DND-41 (cell line): ENCODE measurements at regions not wholly inside any gene's neighbourhood (a gene's known extent, or its start where the extent isn't known, plus 50 kb on each side); places are given as distances from the start of the nearest gene placed in this dataset.

Experiments used
- ATAC-seq: fragments of 200-7000 bp; cut with Tn5 transposase; 3 replicates; pipeline ENCODE4 v1.9.1; 2021; ENCODE audit warnings: low read depth; ENCODE audit not compliant: insufficient read depth
- DNase-seq: peaks from one replicate; pipeline ENCODE4 v3.0.0-alpha.2; 2020
- H2AFZ ChIP-seq: 2 replicates; pipeline ENCODE4 v1.6.0; 2012; ENCODE audit warnings: low read depth, low read length
- H3K27ac ChIP-seq: 2 replicates; pipeline ENCODE4 v1.5.1; 2012; ENCODE audit warnings: low read length, inconsistent platforms
- H3K27me3 ChIP-seq: fragments of 200-600 bp; sonication (generic); 2 replicates; pipeline ENCODE4 v1.6.0; 2012; ENCODE audit warnings: low read length, mild to moderate bottlenecking, inconsistent platforms; ENCODE audit not compliant: insufficient read depth, poor library complexity
- H3K36me3 ChIP-seq: 2 replicates; pipeline ENCODE4 v1.5.1; 2012; ENCODE audit warnings: low read length, inconsistent platforms; ENCODE audit not compliant: insufficient read depth
- H3K4me1 ChIP-seq: 2 replicates; pipeline ENCODE4 v1.5.1; 2012; ENCODE audit warnings: mild to moderate bottlenecking, low read length; ENCODE audit not compliant: insufficient read depth
- H3K4me2 ChIP-seq: 2 replicates; pipeline ENCODE4 v1.6.0; 2012; ENCODE audit warnings: mild to moderate bottlenecking, moderate library complexity, low read length, inconsistent platforms; ENCODE audit not compliant: insufficient read depth
- H3K4me3 ChIP-seq, 2 experiments: fragments of 200-600 bp in 1 of 2; shearing (Covaris generic) in 1 of 2; 2 replicates each; pipeline ENCODE4 v1.5.1; 2012 to 2016; ENCODE audit warnings: inconsistent platforms in 2 of 2, low read length in 2 of 2, mild to moderate bottlenecking in 2 of 2, low read depth in 1 of 2, moderate library complexity in 1 of 2
- H3K79me2 ChIP-seq: 2 replicates; pipeline ENCODE4 v1.6.0; 2012; ENCODE audit warnings: low read length, inconsistent platforms; ENCODE audit not compliant: insufficient read depth
- H3K9ac ChIP-seq: 2 replicates; pipeline ENCODE4 v1.6.0; 2012; ENCODE audit warnings: low read depth, mild to moderate bottlenecking, inconsistent platforms, low read length, moderate library complexity
- H3K9me3 ChIP-seq: 2 replicates; pipeline ENCODE4 v1.5.1; 2012; ENCODE audit warnings: low read length, moderate library complexity, mild to moderate bottlenecking, inconsistent platforms; ENCODE audit not compliant: insufficient read depth, severe bottlenecking
- H4K20me1 ChIP-seq: 2 replicates; pipeline ENCODE4 v1.6.0; 2012; ENCODE audit warnings: low read length; ENCODE audit not compliant: insufficient read depth
- EZH2 ChIP-seq: IDR thresholded peaks from 3 replicates; pipeline ENCODE4 v1.6.1; 2012; ENCODE audit warnings: borderline replicate concordance, low read depth, mild to moderate bottlenecking, moderate library complexity, low read length, inconsistent platforms; ENCODE audit not compliant: severe bottlenecking
- TF ChIP-seq, protein P1 (sequence below): IDR thresholded peaks from 2 replicates; pipeline ENCODE4 v1.5.1; 2012; ENCODE audit warnings: borderline replicate concordance, low read length, moderate library complexity, mild to moderate bottlenecking; ENCODE audit not compliant: poor library complexity, severe bottlenecking; ENCODE audit errors: extremely low read depth

DNA sequence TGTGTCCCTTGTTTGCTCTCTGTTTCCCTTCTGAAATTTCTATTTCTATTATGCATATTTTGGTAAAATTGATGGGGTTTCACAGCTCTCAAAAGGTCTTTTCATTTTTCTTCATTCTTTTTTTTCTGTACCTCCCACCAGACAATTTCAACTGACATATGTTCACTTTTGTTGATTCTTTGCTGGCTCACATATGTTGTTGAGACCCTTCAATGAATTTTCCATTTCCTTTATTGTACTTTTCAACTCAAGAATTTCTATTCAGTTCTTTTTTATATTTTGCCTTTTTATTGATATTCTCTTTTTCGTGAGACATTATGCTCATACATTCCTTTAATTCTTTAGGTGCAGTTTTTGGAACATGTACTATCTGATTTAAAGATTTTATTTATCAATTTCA lies 102.6 kb upstream of the GRIK1 start:
- Histone ChIP-seq H4K20me1 (no peaks in the 10 kb centered on the region), H3K27ac (no peak overlapping the region), H3K4me2 (no peak overlapping the region), H2AFZ (no peak overlapping the region), H3K4me1 (no peaks in the 10 kb centered on the region), H3K27me3 (no peaks in the 10 kb centered on the region), H3K9ac (no peak overlapping the region), H3K79me2 (no peaks in the 10 kb centered on the region), H3K9me3 (no peaks in the 10 kb centered on the region), H3K36me3 (no peaks in the 10 kb centered on the region), H3K4me3 (no peak overlapping the region)
- ATAC-seq (no peak), DNase-seq (no peak)
- TF ChIP-seq EZH2: no peak
- TF ChIP-seq, protein P1, sequence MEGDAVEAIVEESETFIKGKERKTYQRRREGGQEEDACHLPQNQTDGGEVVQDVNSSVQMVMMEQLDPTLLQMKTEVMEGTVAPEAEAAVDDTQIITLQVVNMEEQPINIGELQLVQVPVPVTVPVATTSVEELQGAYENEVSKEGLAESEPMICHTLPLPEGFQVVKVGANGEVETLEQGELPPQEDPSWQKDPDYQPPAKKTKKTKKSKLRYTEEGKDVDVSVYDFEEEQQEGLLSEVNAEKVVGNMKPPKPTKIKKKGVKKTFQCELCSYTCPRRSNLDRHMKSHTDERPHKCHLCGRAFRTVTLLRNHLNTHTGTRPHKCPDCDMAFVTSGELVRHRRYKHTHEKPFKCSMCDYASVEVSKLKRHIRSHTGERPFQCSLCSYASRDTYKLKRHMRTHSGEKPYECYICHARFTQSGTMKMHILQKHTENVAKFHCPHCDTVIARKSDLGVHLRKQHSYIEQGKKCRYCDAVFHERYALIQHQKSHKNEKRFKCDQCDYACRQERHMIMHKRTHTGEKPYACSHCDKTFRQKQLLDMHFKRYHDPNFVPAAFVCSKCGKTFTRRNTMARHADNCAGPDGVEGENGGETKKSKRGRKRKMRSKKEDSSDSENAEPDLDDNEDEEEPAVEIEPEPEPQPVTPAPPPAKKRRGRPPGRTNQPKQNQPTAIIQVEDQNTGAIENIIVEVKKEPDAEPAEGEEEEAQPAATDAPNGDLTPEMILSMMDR: no peak

DNA sequence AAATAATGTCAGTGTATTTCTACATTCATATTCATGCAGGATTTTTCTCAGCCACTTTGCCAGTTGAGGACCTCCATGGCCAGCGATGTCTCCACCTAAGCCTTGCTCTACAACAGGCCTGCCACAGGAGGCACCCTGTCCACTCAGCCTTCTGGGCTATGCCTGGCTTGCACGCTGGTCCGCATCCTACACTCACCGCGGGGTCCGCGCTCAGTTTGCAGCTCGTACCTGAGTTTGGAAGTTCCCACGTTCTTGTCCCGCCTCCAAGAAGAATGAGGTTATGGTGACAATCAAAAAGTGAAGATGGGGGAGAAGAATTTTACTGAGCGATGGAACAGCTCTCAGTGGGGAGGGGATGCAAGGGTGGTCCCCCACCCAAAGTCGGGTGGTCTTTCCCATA lies 93.6 kb upstream of the GRIK1 start:
- no peaks in the 10 kb centered on the region for H4K20me1 ChIP-seq
- no peak overlapping the region for H3K4me2 ChIP-seq
- no peak overlapping the region for H3K27ac ChIP-seq
- H3K79me2 ChIP-seq: no peaks in the 10 kb centered on the region
- no peaks in the 10 kb centered on the region for H3K36me3 ChIP-seq
- ATAC-seq: no peak
- no peak overlapping the region for H3K9ac ChIP-seq
- TF ChIP-seq, protein P1: no peak
- TF ChIP-seq EZH2: no peak
- DNase-seq: no peak
- no peak overlapping the region for H2AFZ ChIP-seq
- H3K4me3 ChIP-seq: no peak overlapping the region
- H3K27me3 ChIP-seq: no peaks in the 10 kb centered on the region
- H3K9me3 ChIP-seq: peaks cover 2% of the 10 kb centered on the region
- no peaks in the 10 kb centered on the region for H3K4me1 ChIP-seq

DNA sequence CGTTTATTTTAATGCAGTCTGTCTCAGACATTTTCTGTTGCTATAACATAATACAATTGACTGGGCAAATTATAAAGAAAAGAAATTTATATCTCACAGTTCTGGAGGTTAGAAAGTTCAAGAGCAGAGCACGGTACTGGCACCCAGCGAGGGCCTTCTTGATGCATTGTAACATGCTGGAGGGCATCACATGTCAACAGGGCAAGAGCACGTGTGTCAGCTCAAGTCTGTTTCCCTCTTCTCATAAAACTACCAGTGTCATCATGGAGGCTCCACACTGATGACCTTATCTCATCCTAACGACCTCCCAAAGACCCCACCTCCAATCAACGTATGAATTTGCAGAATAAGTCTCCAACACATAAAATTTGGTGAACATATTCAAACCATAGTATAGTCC lies 90.6 kb upstream of the GRIK1 start:
- TF ChIP-seq EZH2: no peak
- TF ChIP-seq, protein P1: no peak
- no peaks in the 10 kb centered on the region for H3K79me2 ChIP-seq
- no peaks in the 10 kb centered on the region for H3K36me3 ChIP-seq
- H3K4me1 ChIP-seq: no peaks in the 10 kb centered on the region
- H3K27ac ChIP-seq: no peak overlapping the region
- no peaks in the 10 kb centered on the region for H3K27me3 ChIP-seq
- no peak overlapping the region for H3K4me2 ChIP-seq
- no peak overlapping the region for H3K9ac ChIP-seq
- no peak overlapping the region for H2AFZ ChIP-seq
- ATAC-seq (no peak), DNase-seq (no peak)
- no peak overlapping the region for H3K4me3 ChIP-seq
- H3K9me3 ChIP-seq: peaks cover 2% of the 10 kb centered on the region
- no peaks in the 10 kb centered on the region for H4K20me1 ChIP-seq

DNA sequence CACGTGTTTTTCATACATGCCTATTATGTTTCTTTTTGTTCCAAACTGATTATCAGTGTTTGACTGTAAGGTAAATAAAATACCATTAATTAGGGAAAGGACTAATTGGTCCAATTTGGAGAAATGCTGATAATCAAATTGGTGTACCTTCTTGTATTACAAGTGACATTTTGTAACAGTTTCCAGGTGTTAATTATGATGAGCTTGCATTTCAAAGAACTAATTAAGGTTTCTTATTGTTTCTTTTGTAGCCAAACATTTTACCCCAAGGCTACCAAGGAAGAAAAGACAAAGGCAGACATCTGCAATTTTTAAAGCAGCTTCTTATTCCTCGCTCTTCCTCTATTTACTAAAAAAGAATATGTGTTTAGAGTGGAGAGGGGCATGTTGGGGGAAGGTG lies 88.7 kb upstream of the GRIK1 start:
- H3K9ac ChIP-seq: no peak overlapping the region
- ATAC-seq: no peak
- no peaks in the 10 kb centered on the region for H3K36me3 ChIP-seq
- H3K9me3 ChIP-seq: peaks cover 2% of the 10 kb centered on the region
- no peaks in the 10 kb centered on the region for H3K4me1 ChIP-seq
- no peak overlapping the region for H3K4me3 ChIP-seq
- H2AFZ ChIP-seq: no peak overlapping the region
- H3K79me2 ChIP-seq: no peaks in the 10 kb centered on the region
- no peak for TF ChIP-seq EZH2
- TF ChIP-seq, protein P1: no peak
- no peaks in the 10 kb centered on the region for H4K20me1 ChIP-seq
- DNase-seq: no peak
- H3K4me2 ChIP-seq: no peak overlapping the region
- H3K27ac ChIP-seq: no peak overlapping the region
- H3K27me3 ChIP-seq: no peaks in the 10 kb centered on the region
